Prostate gland (tissue), 2 donors: ENCODE measurements at regions not wholly inside any gene's neighbourhood (a gene's known extent, or its start where the extent isn't known, plus 50 kb on each side); places are given as distances from the start of the nearest gene placed in this dataset.

Source experiments
- DNase-seq: peaks from one replicate; pipeline ENCODE4 v3.0.0-alpha.2; 2019; ENCODE audit warnings: low spot score
- H3K27ac ChIP-seq, 2 donors: fragments of 200-600 bp; sonication (generic); 2 replicates each; pipeline ENCODE4 v1.5.1; 2017 to 2019
- H3K27me3 ChIP-seq: fragments of 200-600 bp; sonication (generic); replicated peaks from 2 replicates; pipeline ENCODE4 v1.5.1; 2019; ENCODE audit not compliant: insufficient read depth
- H3K36me3 ChIP-seq, 2 donors: fragments of 200-600 bp; sonication (generic); 1 replicate in 1 of 2; 2 replicates in 1 of 2; pipeline versions ENCODE4 v1.5.1 to v1.8.1; 2017 to 2019
- H3K4me1 ChIP-seq: fragments of 200-600 bp; sonication (generic); replicated peaks from 2 replicates; pipeline ENCODE4 v1.5.1; 2019
- H3K4me3 ChIP-seq, 2 donors: fragments of 200-600 bp; sonication (generic); 2 replicates each; pipeline ENCODE4 v1.5.1; 2017 to 2019
- H3K9me3 ChIP-seq: fragments of 200-600 bp; sonication (generic); 2 replicates; pipeline ENCODE4 v1.5.1; 2017
- CTCF ChIP-seq, 4 experiments: fragments of 200-600 bp in 2 of 4; fragments of 450-650 bp in 2 of 4; sonication (generic) in 2 of 4; IDR thresholded peaks; 1 replicate in 3 of 4; 2 replicates in 1 of 4; pipeline ENCODE4 v1.5.1; 2016 to 2019; ENCODE audit warnings: antibody characterized with exemption in 4 of 4, mild to moderate bottlenecking in 2 of 4, moderate library complexity in 2 of 4
- POLR2A ChIP-seq: fragments of 450-650 bp; IDR thresholded peaks from one replicate; pipeline ENCODE4 v1.6.1; 2016; ENCODE audit warnings: antibody characterized with exemption, mild to moderate bottlenecking
- POLR2AphosphoS5 ChIP-seq: sonication (generic); formaldehyde crosslinking; IDR thresholded peaks from one replicate; pipeline ENCODE4 v1.6.1; 2017; ENCODE audit warnings: antibody characterized with exemption
- WGBS: methylation state at CpG from one replicate; pipeline ENCODE4 v1.1.5; 2018; 5-methylcytosine and 5-hydroxymethylcytosine counted together
- intact Hi-C: fragments of 100-400 bp; cut with DNase I; formaldehyde crosslinking; loops from one replicate; pipeline ENCODE4 v1.14.2; 2022

DNA sequence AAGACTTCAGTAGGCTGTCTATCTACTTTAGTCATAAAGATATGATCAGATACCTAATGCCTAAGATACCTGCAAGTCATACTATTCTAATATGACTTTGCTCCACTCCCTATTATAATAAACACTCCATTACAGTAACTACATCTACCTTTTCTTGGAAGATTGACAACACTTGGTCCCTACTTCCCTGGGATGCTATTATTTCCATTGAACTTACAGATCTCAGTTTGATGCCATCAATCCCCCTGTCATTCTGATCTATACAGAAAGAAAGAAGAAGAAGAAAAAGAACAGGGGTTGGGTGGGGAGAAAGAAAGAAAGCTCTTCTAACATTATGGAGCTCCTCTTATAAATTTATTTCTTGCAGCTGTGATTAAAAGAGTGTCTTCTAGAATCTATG is 889.1 kb upstream of the NRXN1 start:
- H3K9me3 ChIP-seq = no peaks in the 10 kb centered on the region
- TF ChIP-seq CTCF (IDR thresholded peaks at IDR 0.05) (no peak), POLR2AphosphoS5 (no peak), POLR2A (no peak)
- intact Hi-C loops = no loop called here
- no peaks in the 10 kb centered on the region for H3K27me3 ChIP-seq
- no peak overlapping the region for H3K27ac ChIP-seq
- H3K36me3 ChIP-seq = no peaks in the 10 kb centered on the region
- no peak for DNase-seq
- H3K4me3 ChIP-seq = no peak overlapping the region
- H3K4me1 ChIP-seq = no peaks in the 10 kb centered on the region

DNA sequence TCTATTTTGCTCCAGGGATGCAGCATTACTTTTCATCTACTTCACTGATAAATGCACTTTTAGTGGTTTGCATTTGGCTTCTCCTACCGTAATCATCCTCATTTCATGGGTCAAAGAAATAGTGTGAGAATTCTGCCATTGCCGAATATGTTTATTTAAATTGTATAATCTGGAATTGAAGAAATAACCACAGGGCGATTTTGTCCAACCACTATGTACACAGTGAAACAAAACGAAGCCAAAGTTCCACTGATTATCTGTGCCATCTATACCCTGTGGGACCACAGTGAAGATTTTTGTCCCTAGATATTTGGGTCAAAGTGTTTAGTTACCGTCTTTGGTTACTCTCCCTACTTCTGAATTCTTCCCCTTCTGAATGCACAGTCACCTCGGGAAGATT is 888.6 kb upstream of the NRXN1 start:
- Histone ChIP-seq H3K9me3 (no peaks in the 10 kb centered on the region), H3K27me3 (no peaks in the 10 kb centered on the region), H3K27ac (no peak overlapping the region), H3K4me1 (no peaks in the 10 kb centered on the region), H3K4me3 (no peak overlapping the region), H3K36me3 (no peaks in the 10 kb centered on the region)
- no peak for DNase-seq
- intact Hi-C loops = no loop called here
- 80% methylated on average over 6 of the region's 6 CpGs for WGBS
- TF ChIP-seq CTCF (IDR thresholded peaks at IDR 0.05) (no peak), POLR2A (no peak), POLR2AphosphoS5 (no peak)

DNA sequence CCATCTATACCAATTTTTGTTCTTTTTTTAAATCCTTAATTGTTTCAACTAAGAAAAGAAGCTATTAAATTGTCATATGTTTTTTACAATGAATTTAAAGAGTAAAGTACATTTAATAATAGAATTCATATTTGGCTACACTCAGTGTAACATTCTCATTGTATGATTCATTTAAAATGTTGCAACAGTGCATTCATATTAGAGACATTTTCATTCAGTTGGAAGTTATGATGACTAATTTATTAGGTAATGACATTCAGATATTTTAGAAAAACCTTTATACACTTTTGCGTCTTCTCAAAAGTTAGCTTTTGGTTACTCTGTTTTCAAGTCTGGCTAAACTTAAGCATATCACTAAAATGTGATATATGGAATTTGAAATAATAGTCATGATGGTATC is 887.5 kb upstream of the NRXN1 start:
- WGBS = 79% methylated on average over 1 of the region's 1 CpG
- Histone ChIP-seq H3K27me3 (no peaks in the 10 kb centered on the region), H3K27ac (no peak overlapping the region), H3K4me1 (no peaks in the 10 kb centered on the region), H3K36me3 (no peaks in the 10 kb centered on the region), H3K4me3 (no peak overlapping the region), H3K9me3 (no peaks in the 10 kb centered on the region)
- DNase-seq = no peak
- TF ChIP-seq POLR2AphosphoS5 = no peak
- TF ChIP-seq POLR2A = no peak
- no peak for TF ChIP-seq CTCF (IDR thresholded peaks at IDR 0.05)
- intact Hi-C loops = no loop called here

DNA sequence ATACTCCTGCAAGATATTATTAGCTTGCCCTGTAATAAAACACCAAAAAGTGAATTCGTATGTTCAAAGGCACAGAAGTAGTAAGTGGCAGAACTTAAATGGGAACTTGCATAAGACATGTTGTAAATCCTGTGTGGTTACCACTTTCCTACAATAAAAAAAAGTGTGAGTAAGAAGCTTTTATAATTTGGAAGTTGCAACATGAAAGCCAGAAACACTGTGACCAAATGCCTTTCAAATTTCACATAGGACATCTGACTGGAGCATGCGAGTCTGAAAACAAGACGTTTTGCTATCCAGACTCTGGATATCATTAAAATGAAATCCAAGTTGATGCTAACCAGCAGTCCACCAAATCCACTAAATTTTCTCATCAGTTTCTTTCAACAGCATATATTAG is 886.2 kb upstream of the NRXN1 start:
- H3K36me3 ChIP-seq = no peaks in the 10 kb centered on the region
- no peaks in the 10 kb centered on the region for H3K4me1 ChIP-seq
- intact Hi-C loops = no loop called here
- TF ChIP-seq POLR2AphosphoS5 (no peak), POLR2A (no peak), CTCF (IDR thresholded peaks at IDR 0.05) (no peak)
- 65% methylated on average over 3 of the region's 3 CpGs for WGBS
- H3K27me3 ChIP-seq = no peaks in the 10 kb centered on the region
- no peak for DNase-seq
- no peak overlapping the region for H3K4me3 ChIP-seq
- no peak overlapping the region for H3K27ac ChIP-seq
- no peaks in the 10 kb centered on the region for H3K9me3 ChIP-seq

DNA sequence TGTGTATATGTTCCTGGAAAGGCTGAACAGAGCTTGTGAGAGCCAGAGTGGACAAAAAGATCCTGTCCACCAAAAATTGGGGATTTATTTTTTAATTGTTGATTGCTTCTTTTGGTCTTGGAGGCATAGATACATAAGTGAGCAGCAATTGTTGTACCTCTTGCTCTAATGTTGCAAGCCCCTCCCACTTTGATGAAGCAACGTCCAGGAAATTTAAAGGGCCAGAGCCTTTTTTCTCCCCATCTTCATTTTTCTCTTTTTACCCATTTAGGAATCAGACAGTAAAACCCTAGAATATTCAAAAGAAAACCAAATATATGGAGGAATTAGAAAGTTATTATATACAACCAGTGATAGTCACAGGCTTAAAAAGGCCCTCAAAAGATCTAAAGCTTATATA is 871.8 kb upstream of the NRXN1 start:
- H3K4me1 ChIP-seq = no peaks in the 10 kb centered on the region
- intact Hi-C loops = no loop called here
- TF ChIP-seq POLR2AphosphoS5 = no peak
- TF ChIP-seq CTCF (IDR thresholded peaks at IDR 0.05) = no peak
- no peak for TF ChIP-seq POLR2A
- no peaks in the 10 kb centered on the region for H3K27me3 ChIP-seq
- H3K27ac ChIP-seq = no peak overlapping the region
- no peaks in the 10 kb centered on the region for H3K9me3 ChIP-seq
- no peaks in the 10 kb centered on the region for H3K36me3 ChIP-seq
- no peak overlapping the region for H3K4me3 ChIP-seq
- 25% methylated on average over 1 of the region's 1 CpG for WGBS
- DNase-seq = no peak
